Esophagus (tissue), 2 donors: ENCODE measurements at regions not wholly inside any gene's neighbourhood (a gene's known extent, or its start where the extent isn't known, plus 50 kb on each side); places are given as distances from the start of the nearest gene placed in this dataset.
"Not testable (repeated sequence)": the region's sequence is repeated elsewhere in the genome, so short reads cannot be mapped to it uniquely, and the experiment has no call there.

Source experiments
- H3K27ac ChIP-seq, 2 donors: one replicate each; pipeline ENCODE4 v1.5.1; 2013; ENCODE audit warnings: low read depth in 2 of 2, mild to moderate bottlenecking in 2 of 2, inconsistent platforms in 1 of 2, low read length in 1 of 2, moderate library complexity in 1 of 2
- H3K27me3 ChIP-seq, 2 donors: one replicate each; pipeline ENCODE4 v1.6.1; 2013; ENCODE audit warnings: low read length in 2 of 2, control low read depth in 1 of 2, mild to moderate bottlenecking in 1 of 2; ENCODE audit not compliant: insufficient read depth in 2 of 2, control insufficient read depth in 1 of 2
- H3K36me3 ChIP-seq, 2 donors: one replicate each; pipeline ENCODE4 v1.6.1; 2013; ENCODE audit warnings: low read length in 1 of 2; ENCODE audit not compliant: control insufficient read depth in 2 of 2, insufficient read depth in 2 of 2
- H3K4me1 ChIP-seq, 2 donors: one replicate each; pipeline ENCODE4 v1.6.1; 2013; ENCODE audit warnings: low read length in 1 of 2; ENCODE audit not compliant: control insufficient read depth in 2 of 2, insufficient read depth in 2 of 2
- H3K4me3 ChIP-seq, 2 donors: one replicate each; pipeline ENCODE4 v1.5.1; 2013; ENCODE audit warnings: low read length in 2 of 2, mild to moderate bottlenecking in 2 of 2, low read depth in 1 of 2, moderate library complexity in 1 of 2
- H3K9me3 ChIP-seq, 2 donors: one replicate each; pipeline ENCODE4 v1.6.1; 2013; ENCODE audit warnings: mild to moderate bottlenecking in 2 of 2, low read depth in 1 of 2, low read length in 1 of 2, moderate library complexity in 1 of 2; ENCODE audit not compliant: control insufficient read depth in 2 of 2, insufficient read depth in 1 of 2
- WGBS, 2 donors: extraction: QIAGEN DNeasy Blood & Tissue Kit; methylation state at CpG; one replicate each; pipeline ENCODE4 v1.1.7; 2013; 5-methylcytosine and 5-hydroxymethylcytosine counted together
- donor health status: healthy with polysubstance abuse.
- donor health status: Bipolar disorder and iron deficiency.

- Histone ChIP-seq H3K27me3 (no peaks in the 10 kb centered on the region), H3K4me3 (no peak overlapping the region), H3K9me3 (no peaks in the 10 kb centered on the region), H3K27ac (no peak overlapping the region), H3K36me3 (no peaks in the 10 kb centered on the region), H3K4me1 (no peaks in the 10 kb centered on the region)
- 56 to 61% methylated on average over 8 of the region's 8 CpGs for whole genome bisulfite sequencing, 2 donors
These were observed 913.5 kb downstream of the TDRD15 start for GRCh38 chr2:22037274-22037673.

- H3K4me1 ChIP-seq = no peaks in the 10 kb centered on the region
- H3K36me3 ChIP-seq = no peaks in the 10 kb centered on the region
- no peak overlapping the region for H3K27ac ChIP-seq
- no peaks in the 10 kb centered on the region for H3K27me3 ChIP-seq
- H3K9me3 ChIP-seq = no peaks in the 10 kb centered on the region
- no peak overlapping the region for H3K4me3 ChIP-seq
These were observed 920.0 kb downstream of the TDRD15 start for GRCh38 chr2:22043784-22044183.

GRCh38 chr2:22055784-22056620 lies 932.2 kb downstream of the TDRD15 start:
- H3K4me1 ChIP-seq = no peaks in the 10 kb centered on the region
- no peak overlapping the region for H3K27ac ChIP-seq
- no peaks in the 10 kb centered on the region for H3K36me3 ChIP-seq
- H3K4me3 ChIP-seq = no peak overlapping the region
- no peaks in the 10 kb centered on the region for H3K27me3 ChIP-seq
- WGBS, 2 donors = 70 to 85% methylated on average over 4 of the region's 4 CpGs
- no peaks in the 10 kb centered on the region for H3K9me3 ChIP-seq

GRCh38 chr2:22056621-22057132 lies 932.9 kb downstream of the TDRD15 start:
- no peaks in the 10 kb centered on the region for H3K27me3 ChIP-seq
- no peak overlapping the region for H3K4me3 ChIP-seq
- no peaks in the 10 kb centered on the region for H3K9me3 ChIP-seq
- H3K4me1 ChIP-seq = no peaks in the 10 kb centered on the region
- no peaks in the 10 kb centered on the region for H3K36me3 ChIP-seq
- WGBS, 2 donors = 86 to 91% methylated on average over 5 of the region's 5 CpGs
- H3K27ac ChIP-seq = no peak overlapping the region

GRCh38 chr2:22062679-22063078 lies 938.9 kb downstream of the TDRD15 start:
- H3K36me3 ChIP-seq = no peaks in the 10 kb centered on the region
- no peak overlapping the region for H3K27ac ChIP-seq
- 89 to 91% methylated on average over 4 of the region's 4 CpGs for WGBS, 2 donors
- no peaks in the 10 kb centered on the region for H3K27me3 ChIP-seq
- H3K4me1 ChIP-seq = no peaks in the 10 kb centered on the region
- H3K4me3 ChIP-seq = no peak overlapping the region
- H3K9me3 ChIP-seq = no peaks in the 10 kb centered on the region

GRCh38 chr2:22076454-22076853 lies 952.7 kb downstream of the TDRD15 start:
- H3K36me3 ChIP-seq = no peaks in the 10 kb centered on the region
- 35 to 48% methylated on average over 1 of the region's 1 CpG for WGBS, 2 donors
- H3K4me3 ChIP-seq = no peak overlapping the region
- no peaks in the 10 kb centered on the region for H3K27me3 ChIP-seq
- H3K9me3 ChIP-seq = no peaks in the 10 kb centered on the region
- H3K27ac ChIP-seq = no peak overlapping the region
- H3K4me1 ChIP-seq = no peaks in the 10 kb centered on the region

- Histone ChIP-seq H3K36me3 (no peaks in the 10 kb centered on the region), H3K27ac (no peak overlapping the region), H3K9me3 (no peaks in the 10 kb centered on the region), H3K4me3 (no peak overlapping the region), H3K27me3 (no peaks in the 10 kb centered on the region), H3K4me1 (no peaks in the 10 kb centered on the region)
These were observed 954.9 kb downstream of the TDRD15 start for GRCh38 chr2:22078701-22079100.

GRCh38 chr2:22079583-22079982 lies 955.8 kb downstream of the TDRD15 start:
- no peaks in the 10 kb centered on the region for H3K9me3 ChIP-seq
- no peak overlapping the region for H3K4me3 ChIP-seq
- H3K4me1 ChIP-seq = no peaks in the 10 kb centered on the region
- H3K36me3 ChIP-seq = no peaks in the 10 kb centered on the region
- no peak overlapping the region for H3K27ac ChIP-seq
- H3K27me3 ChIP-seq = no peaks in the 10 kb centered on the region
- 44 to 57% methylated on average over 3 of the region's 3 CpGs for WGBS, 2 donors

GRCh38 chr2:22086726-22087125 lies 963.0 kb downstream of the TDRD15 start:
- Histone ChIP-seq H3K36me3 (no peaks in the 10 kb centered on the region), H3K9me3 (no peaks in the 10 kb centered on the region), H3K4me3 (no peak overlapping the region), H3K27ac (no peak overlapping the region), H3K27me3 (no peaks in the 10 kb centered on the region), H3K4me1 (no peaks in the 10 kb centered on the region)
- WGBS, 2 donors = 50 to 58% methylated on average over 2 of the region's 2 CpGs

GRCh38 chr2:22103617-22104016 lies 979.8 kb downstream of the TDRD15 start:
- not testable (repeated sequence) for H3K4me1 ChIP-seq, H3K9me3 ChIP-seq, H3K4me3 ChIP-seq, H3K27ac ChIP-seq, H3K36me3 ChIP-seq, H3K27me3 ChIP-seq
- WGBS, 2 donors = 68 to 80% methylated on average over 3 of the region's 3 CpGs
